SK-N-SH (cell line): ENCODE measurements at regions not wholly inside any gene's neighbourhood (a gene's known extent, or its start where the extent isn't known, plus 50 kb on each side); places are given as distances from the start of the nearest gene placed in this dataset.
"Not testable (repeated sequence)": the region's sequence is repeated elsewhere in the genome, so short reads cannot be mapped to it uniquely, and the experiment has no call there.

Experiments used
- CTCF ChIA-PET: fragments of 300-600, 350-600 bp; formaldehyde crosslinking; extraction: SDS; loops from one replicate; lab custom pipeline; 2021; lab: Yijun Ruan, JAX
- POLR2A ChIA-PET: fragments of 350-600 bp; sonication (Branson Sonifier 250); formaldehyde crosslinking; extraction: SDS; loops from one replicate; lab custom pipeline; 2020; ENCODE audit warnings: antibody characterized with exemption, inconsistent platforms; lab: Yijun Ruan, JAX
- DNase-seq: peaks from one replicate; pipeline ENCODE4 v3.0.0; 2012
- H2AFZ ChIP-seq: fragments of 200-600 bp; sonication (generic); 2 replicates; pipeline ENCODE4 v1.8.1; 2016; ENCODE audit warnings: antibody characterized with exemption, mild to moderate bottlenecking, low read depth
- H3F3A ChIP-seq: fragments of 200-600 bp; sonication (generic); replicated peaks from 2 replicates; pipeline ENCODE3; 2016; ENCODE audit warnings: antibody characterized with exemption, mild to moderate bottlenecking; ENCODE audit not compliant: insufficient read depth
- H3K27ac ChIP-seq, 2 experiments: fragments of 200-500 bp in 1 of 2; fragments of 200-600 bp in 1 of 2; sonication (Bioruptor generic) in 1 of 2; sonication (generic), shearing (Covaris generic) in 1 of 2; 2 replicates each; pipeline versions ENCODE4 v1.5.1 to v1.6.1; 2014 to 2016; ENCODE audit warnings: low read depth in 2 of 2, inconsistent platforms in 1 of 2, low read length in 1 of 2, mild to moderate bottlenecking in 1 of 2, mixed read lengths in 1 of 2
- H3K27me3 ChIP-seq: fragments of 200-600 bp; sonication (generic), shearing (Covaris generic); 2 replicates; pipeline ENCODE4 v1.6.1; 2016; ENCODE audit warnings: mixed run types; ENCODE audit not compliant: insufficient read depth
- H3K36me3 ChIP-seq, 2 experiments: fragments of 200-500 bp in 1 of 2; fragments of 200-600 bp in 1 of 2; sonication (Bioruptor generic) in 1 of 2; sonication (generic) in 1 of 2; replicated peaks in 1 of 2; 2 replicates each; pipeline versions ENCODE3 to v1.5.1; 2014 to 2016; ENCODE audit warnings: low read length in 1 of 2, mild to moderate bottlenecking in 1 of 2; ENCODE audit not compliant: insufficient read depth in 2 of 2, control insufficient read depth in 1 of 2
- H3K4me1 ChIP-seq, 2 experiments: fragments of 200-500 bp in 1 of 2; fragments of 200-600 bp in 1 of 2; sonication (Bioruptor generic) in 1 of 2; sonication (generic), shearing (Covaris generic) in 1 of 2; 2 replicates each; pipeline versions ENCODE4 v1.5.1 to v1.6.1; 2014 to 2016; ENCODE audit warnings: low read depth in 1 of 2, low read length in 1 of 2, mixed run types in 1 of 2; ENCODE audit not compliant: insufficient read depth in 2 of 2, control insufficient read depth in 1 of 2
- H3K4me2 ChIP-seq: fragments of 200-600 bp; sonication (generic), shearing (Covaris generic); 2 replicates; pipeline ENCODE4 v1.6.1; 2017; ENCODE audit warnings: mixed run types
- H3K4me3 ChIP-seq, 2 experiments: fragments of 200-500 bp in 1 of 2; fragments of 200-600 bp in 1 of 2; sonication (Bioruptor generic) in 1 of 2; sonication (generic), shearing (Covaris generic) in 1 of 2; 2 replicates each; pipeline versions ENCODE4 v1.5.1 to v1.8.1; 2014 to 2016; ENCODE audit warnings: low read depth in 2 of 2, inconsistent platforms in 1 of 2, low read length in 1 of 2, mild to moderate bottlenecking in 1 of 2, mixed read lengths in 1 of 2, moderate library complexity in 1 of 2
- H3K79me2 ChIP-seq: fragments of 200-600 bp; sonication (generic); 2 replicates; pipeline ENCODE4 v1.8.1; 2017; ENCODE audit warnings: mild to moderate bottlenecking; ENCODE audit not compliant: insufficient read depth
- H3K9ac ChIP-seq: fragments of 200-600 bp; sonication (generic); 2 replicates; pipeline ENCODE4 v1.6.1; 2017; ENCODE audit warnings: mixed run types
- H3K9me2 ChIP-seq: fragments of 200-600 bp; sonication (generic); 2 replicates; pipeline ENCODE4 v1.6.1; 2017; ENCODE audit warnings: mixed run types
- H3K9me3 ChIP-seq: fragments of 200-600 bp; sonication (generic); 2 replicates; pipeline ENCODE4 v1.6.1; 2017; ENCODE audit warnings: mixed run types, mild to moderate bottlenecking, moderate library complexity
- H4K20me1 ChIP-seq: fragments of 200-600 bp; sonication (generic); 2 replicates; pipeline ENCODE4 v1.6.1; 2017; ENCODE audit warnings: mild to moderate bottlenecking, mixed run types; ENCODE audit not compliant: insufficient read depth
- CHD2 ChIP-seq: fragments of 150-350 bp; IDR thresholded peaks from 2 replicates; pipeline ENCODE4 v1.6.1; 2018; ENCODE audit warnings: low read length; ENCODE audit not compliant: partially characterized antibody
- EP300 ChIP-seq, 2 experiments: IDR thresholded peaks; 2 replicates each; pipeline versions ENCODE4 v1.4.0 to v1.6.1; 2012; ENCODE audit warnings: borderline replicate concordance in 1 of 2, low read depth in 1 of 2, low read length in 1 of 2
- EZH2phosphoT487 ChIP-seq: fragments of 200-600 bp; sonication (generic); IDR thresholded peaks from 2 replicates; pipeline ENCODE4 v1.6.1; 2017; ENCODE audit warnings: low read depth, mixed run types, mild to moderate bottlenecking, antibody characterized with exemption, moderate library complexity, borderline replicate concordance
- GATA2 ChIP-seq: sonication (generic); formaldehyde crosslinking; IDR thresholded peaks from 2 replicates; pipeline ENCODE4 v1.5.0; 2020; ENCODE audit warnings: mild to moderate bottlenecking, missing genetic modification reagents
- JUND ChIP-seq: IDR thresholded peaks from 2 replicates; pipeline ENCODE4 v1.4.0; 2012
- MAX ChIP-seq: IDR thresholded peaks from 2 replicates; pipeline ENCODE4 v1.4.0; 2012; ENCODE audit warnings: low read depth
- MEF2A ChIP-seq: IDR thresholded peaks from 2 replicates; pipeline ENCODE4 v1.4.0; 2012; ENCODE audit warnings: low read depth, borderline replicate concordance
- MXI1 ChIP-seq: IDR thresholded peaks from 2 replicates; pipeline ENCODE4 v1.6.1; 2012; ENCODE audit warnings: mild to moderate bottlenecking, low read depth, low read length, improper control_type of control experiment
- NRF1 ChIP-seq: IDR thresholded peaks from 2 replicates; pipeline ENCODE4 v1.6.1; 2012; ENCODE audit warnings: low read depth, mild to moderate bottlenecking, low read length
- POLR2AphosphoS5 ChIP-seq: IDR thresholded peaks from 2 replicates; pipeline ENCODE4 v1.6.1; 2012; ENCODE audit warnings: low read depth, low read length
- SIN3A ChIP-seq: IDR thresholded peaks from 2 replicates; pipeline ENCODE4 v1.6.1; 2012; ENCODE audit warnings: low read depth, mild to moderate bottlenecking, low read length, moderate library complexity, borderline replicate concordance
- SMC3 ChIP-seq: IDR thresholded peaks from 2 replicates; pipeline ENCODE4 v1.6.1; 2012; ENCODE audit warnings: low read depth, low read length, improper control_type of control experiment
- TAF1 ChIP-seq: IDR thresholded peaks from 2 replicates; pipeline ENCODE4 v1.6.1; 2012; ENCODE audit warnings: low read depth, mild to moderate bottlenecking, low read length, moderate library complexity, borderline replicate concordance
- TCF12 ChIP-seq: IDR thresholded peaks from 2 replicates; pipeline ENCODE4 v1.4.0; 2012
- YY1 ChIP-seq: IDR thresholded peaks from 2 replicates; pipeline ENCODE4 v1.4.0; 2012; ENCODE audit warnings: low read depth, mild to moderate bottlenecking
- WGBS: methylation state at CpG from one replicate; pipeline ENCODE4 v1.1.6; 2017; ENCODE audit warnings: low lambda C conversion rate; 5-methylcytosine and 5-hydroxymethylcytosine counted together
- TF ChIP-seq, protein P1 (sequence below): fragments of 200-600 bp; sonication (generic); IDR thresholded peaks from 2 replicates; pipeline ENCODE4 v1.6.1; 2017; ENCODE audit warnings: antibody characterized with exemption, mild to moderate bottlenecking, moderate library complexity
- TF ChIP-seq, protein P2 (sequence below): IDR thresholded peaks from 2 replicates; pipeline ENCODE4 v1.6.1; 2012; ENCODE audit warnings: mild to moderate bottlenecking, low read depth, low read length, moderate library complexity
- TF ChIP-seq, protein P3 (sequence below): IDR thresholded peaks from 2 replicates; pipeline ENCODE4 v1.4.0; 2012; ENCODE audit warnings: low read depth, borderline replicate concordance

GRCh38 chr2:37722971-37723370, 51.5 kb upstream of the CDC42EP3 start:
- H3K4me1 ChIP-seq, result not testable (repeated sequence)

DNA sequence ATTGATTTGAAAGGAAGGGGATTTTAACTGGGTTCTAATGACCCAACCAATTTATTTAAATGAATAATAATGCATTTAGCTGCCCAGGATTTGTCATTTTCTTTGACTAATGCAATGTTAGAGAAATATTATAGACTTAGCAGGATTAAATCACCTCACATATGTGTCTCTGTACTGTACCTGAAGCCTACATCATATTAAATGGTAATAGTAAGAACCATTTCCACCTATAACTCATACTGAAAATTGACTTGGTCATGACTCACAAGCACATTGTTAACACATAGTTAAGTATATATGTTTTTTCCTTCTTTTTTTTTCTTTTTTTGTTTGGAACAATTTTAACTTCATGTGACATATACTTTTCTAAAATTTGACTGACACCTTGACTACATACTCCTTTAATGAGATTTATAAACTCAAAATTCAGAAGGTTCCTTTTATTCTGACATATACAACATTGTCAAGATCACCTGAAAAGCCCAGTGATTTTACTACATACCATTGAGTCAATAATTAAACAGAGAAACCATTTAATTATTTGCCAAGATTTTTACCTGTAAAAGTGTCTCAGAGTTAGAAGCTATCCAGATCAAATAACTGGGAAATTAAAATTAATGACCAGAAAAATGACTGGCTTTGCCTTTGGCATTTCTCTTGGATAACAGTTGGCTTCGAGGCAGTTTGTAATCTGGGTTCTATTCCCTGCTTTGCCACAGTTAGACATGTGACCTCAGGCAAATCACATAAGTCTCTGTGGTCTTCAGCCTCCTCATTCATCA, 58.8 kb upstream of the CDC42EP3 start:
- peaks cover 5% of the 10 kb centered on the region for H3F3A ChIP-seq
- no peak overlapping the region for H3K4me2 ChIP-seq
- no peak overlapping the region for H3K27ac ChIP-seq
- H3K9me3 ChIP-seq, result no peaks in the 10 kb centered on the region
- H3K9me2 ChIP-seq, result no peaks in the 10 kb centered on the region
- peaks cover 0 to 2% of the 10 kb centered on the region in 2 experiments; a peak in 2 of 4 replicates for H3K4me1 ChIP-seq
- H3K27me3 ChIP-seq, result no peaks in the 10 kb centered on the region
- H3K36me3 ChIP-seq, result no peaks in the 10 kb centered on the region
- ChIA-PET CTCF (no interaction called here), POLR2A (no interaction called here)
- 33% methylated on average over 1 of the region's 1 CpG for WGBS
- no peak overlapping the region for H3K4me3 ChIP-seq
- H3K79me2 ChIP-seq, result no peaks in the 10 kb centered on the region
- no peak overlapping the region for H3K9ac ChIP-seq
- no peak for DNase-seq
- H4K20me1 ChIP-seq, result no peaks in the 10 kb centered on the region
- H2AFZ ChIP-seq, result no peak overlapping the region
- TF ChIP-seq MEF2A (no peak), JUND (no peak), YY1 (no peak), SMC3 (no peak), SIN3A (no peak), NRF1 (no peak), MXI1 (no peak), CHD2 (no peak), MAX (no peak), TCF12 (no peak), EZH2phosphoT487 (no peak), POLR2AphosphoS5 (no peak), TAF1 (no peak), GATA2 (no peak), EP300 (IDR thresholded peaks at IDR 0.05; ENCODE audit: borderline replicate concordance in 1 of 2, low read depth in 1 of 2, low read length in 1 of 2) (no peak)
- TF ChIP-seq, protein P1, sequence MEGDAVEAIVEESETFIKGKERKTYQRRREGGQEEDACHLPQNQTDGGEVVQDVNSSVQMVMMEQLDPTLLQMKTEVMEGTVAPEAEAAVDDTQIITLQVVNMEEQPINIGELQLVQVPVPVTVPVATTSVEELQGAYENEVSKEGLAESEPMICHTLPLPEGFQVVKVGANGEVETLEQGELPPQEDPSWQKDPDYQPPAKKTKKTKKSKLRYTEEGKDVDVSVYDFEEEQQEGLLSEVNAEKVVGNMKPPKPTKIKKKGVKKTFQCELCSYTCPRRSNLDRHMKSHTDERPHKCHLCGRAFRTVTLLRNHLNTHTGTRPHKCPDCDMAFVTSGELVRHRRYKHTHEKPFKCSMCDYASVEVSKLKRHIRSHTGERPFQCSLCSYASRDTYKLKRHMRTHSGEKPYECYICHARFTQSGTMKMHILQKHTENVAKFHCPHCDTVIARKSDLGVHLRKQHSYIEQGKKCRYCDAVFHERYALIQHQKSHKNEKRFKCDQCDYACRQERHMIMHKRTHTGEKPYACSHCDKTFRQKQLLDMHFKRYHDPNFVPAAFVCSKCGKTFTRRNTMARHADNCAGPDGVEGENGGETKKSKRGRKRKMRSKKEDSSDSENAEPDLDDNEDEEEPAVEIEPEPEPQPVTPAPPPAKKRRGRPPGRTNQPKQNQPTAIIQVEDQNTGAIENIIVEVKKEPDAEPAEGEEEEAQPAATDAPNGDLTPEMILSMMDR, result no peak
- TF ChIP-seq, protein P2, sequence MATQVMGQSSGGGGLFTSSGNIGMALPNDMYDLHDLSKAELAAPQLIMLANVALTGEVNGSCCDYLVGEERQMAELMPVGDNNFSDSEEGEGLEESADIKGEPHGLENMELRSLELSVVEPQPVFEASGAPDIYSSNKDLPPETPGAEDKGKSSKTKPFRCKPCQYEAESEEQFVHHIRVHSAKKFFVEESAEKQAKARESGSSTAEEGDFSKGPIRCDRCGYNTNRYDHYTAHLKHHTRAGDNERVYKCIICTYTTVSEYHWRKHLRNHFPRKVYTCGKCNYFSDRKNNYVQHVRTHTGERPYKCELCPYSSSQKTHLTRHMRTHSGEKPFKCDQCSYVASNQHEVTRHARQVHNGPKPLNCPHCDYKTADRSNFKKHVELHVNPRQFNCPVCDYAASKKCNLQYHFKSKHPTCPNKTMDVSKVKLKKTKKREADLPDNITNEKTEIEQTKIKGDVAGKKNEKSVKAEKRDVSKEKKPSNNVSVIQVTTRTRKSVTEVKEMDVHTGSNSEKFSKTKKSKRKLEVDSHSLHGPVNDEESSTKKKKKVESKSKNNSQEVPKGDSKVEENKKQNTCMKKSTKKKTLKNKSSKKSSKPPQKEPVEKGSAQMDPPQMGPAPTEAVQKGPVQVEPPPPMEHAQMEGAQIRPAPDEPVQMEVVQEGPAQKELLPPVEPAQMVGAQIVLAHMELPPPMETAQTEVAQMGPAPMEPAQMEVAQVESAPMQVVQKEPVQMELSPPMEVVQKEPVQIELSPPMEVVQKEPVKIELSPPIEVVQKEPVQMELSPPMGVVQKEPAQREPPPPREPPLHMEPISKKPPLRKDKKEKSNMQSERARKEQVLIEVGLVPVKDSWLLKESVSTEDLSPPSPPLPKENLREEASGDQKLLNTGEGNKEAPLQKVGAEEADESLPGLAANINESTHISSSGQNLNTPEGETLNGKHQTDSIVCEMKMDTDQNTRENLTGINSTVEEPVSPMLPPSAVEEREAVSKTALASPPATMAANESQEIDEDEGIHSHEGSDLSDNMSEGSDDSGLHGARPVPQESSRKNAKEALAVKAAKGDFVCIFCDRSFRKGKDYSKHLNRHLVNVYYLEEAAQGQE, result no peak
- TF ChIP-seq, protein P3, sequence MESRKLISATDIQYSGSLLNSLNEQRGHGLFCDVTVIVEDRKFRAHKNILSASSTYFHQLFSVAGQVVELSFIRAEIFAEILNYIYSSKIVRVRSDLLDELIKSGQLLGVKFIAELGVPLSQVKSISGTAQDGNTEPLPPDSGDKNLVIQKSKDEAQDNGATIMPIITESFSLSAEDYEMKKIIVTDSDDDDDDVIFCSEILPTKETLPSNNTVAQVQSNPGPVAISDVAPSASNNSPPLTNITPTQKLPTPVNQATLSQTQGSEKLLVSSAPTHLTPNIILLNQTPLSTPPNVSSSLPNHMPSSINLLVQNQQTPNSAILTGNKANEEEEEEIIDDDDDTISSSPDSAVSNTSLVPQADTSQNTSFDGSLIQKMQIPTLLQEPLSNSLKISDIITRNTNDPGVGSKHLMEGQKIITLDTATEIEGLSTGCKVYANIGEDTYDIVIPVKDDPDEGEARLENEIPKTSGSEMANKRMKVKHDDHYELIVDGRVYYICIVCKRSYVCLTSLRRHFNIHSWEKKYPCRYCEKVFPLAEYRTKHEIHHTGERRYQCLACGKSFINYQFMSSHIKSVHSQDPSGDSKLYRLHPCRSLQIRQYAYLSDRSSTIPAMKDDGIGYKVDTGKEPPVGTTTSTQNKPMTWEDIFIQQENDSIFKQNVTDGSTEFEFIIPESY, result no peak

More at GRCh38 chr2:37722971-37723370, 51.5 kb upstream of the CDC42EP3 start:
- H3K27me3 ChIP-seq, H3F3A ChIP-seq, H3K9me2 ChIP-seq, H3K4me2 ChIP-seq, H3K4me3 ChIP-seq, H4K20me1 ChIP-seq, H3K79me2 ChIP-seq, H2AFZ ChIP-seq, H3K27ac ChIP-seq, H3K36me3 ChIP-seq, H3K9ac ChIP-seq, H3K9me3 ChIP-seq, DNase-seq, POLR2A ChIA-PET: not testable (repeated sequence)
- CTCF ChIA-PET, result interaction anchor here (0.7 kb wide), 1 partner anchor 10 kb away, joined by 3 read pairs; no protein-coding TSS in a partner anchor
- 88% methylated on average over 7 of the region's 7 CpGs for WGBS
